ENCODE measurements at regions not wholly inside any gene's neighbourhood (a gene's known extent, or its start where the extent isn't known, plus 50 kb on each side); places are given as distances from the start of the nearest gene placed in this dataset.

DNA sequence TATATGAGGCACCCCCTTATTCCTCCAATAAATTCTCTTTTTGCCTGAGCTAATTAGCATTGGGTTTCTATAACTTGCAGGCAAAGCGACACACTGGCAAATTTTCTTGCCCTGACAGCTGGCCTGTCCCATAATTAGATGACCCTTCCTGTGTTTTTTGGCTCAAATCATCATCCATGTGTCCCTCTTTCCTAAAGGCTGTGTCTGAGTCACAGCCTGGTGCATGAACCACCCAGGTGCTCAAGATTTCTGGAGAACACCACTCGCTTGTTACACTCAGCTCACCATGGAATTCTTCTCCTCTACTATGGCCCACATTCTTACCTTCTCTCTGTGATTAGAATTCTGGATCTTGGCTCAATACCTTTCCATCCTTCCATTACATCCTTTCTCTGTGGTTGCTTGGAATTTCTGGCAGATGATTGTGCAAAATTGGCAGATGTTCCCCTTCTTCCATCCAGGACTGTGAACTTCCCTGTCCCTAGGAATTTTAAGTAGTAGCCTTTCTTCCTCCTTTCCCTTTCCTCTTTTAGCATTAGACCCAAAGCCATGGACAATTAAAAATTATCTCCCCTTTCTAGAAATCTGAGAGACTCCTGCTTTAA is 116.0 kb upstream of the ANKRD1 start:
- no peak for DNase-seq (ENCODE audit: low read depth in 2 of 2)

DNA sequence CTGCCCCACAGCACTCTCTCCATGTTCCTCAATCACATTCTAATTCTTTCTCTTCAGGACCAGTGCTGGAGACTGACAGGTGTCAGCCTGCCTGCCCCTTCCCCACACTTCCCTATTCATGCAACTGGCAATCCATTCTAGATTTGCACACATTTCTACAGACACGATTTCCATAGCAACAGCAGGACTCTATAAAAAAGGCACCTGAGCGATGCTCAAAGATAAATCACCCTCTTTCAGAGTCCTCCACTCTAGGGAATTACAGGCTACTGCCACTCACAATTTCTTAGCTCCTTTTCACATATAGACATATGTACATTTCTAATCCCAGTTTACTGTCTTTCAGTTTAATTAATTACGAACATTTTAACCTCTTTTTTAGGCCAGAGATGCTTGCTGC is 118.1 kb upstream of the ANKRD1 start:
- no peak for DNase-seq (ENCODE audit: low read depth in 2 of 2)

DNA sequence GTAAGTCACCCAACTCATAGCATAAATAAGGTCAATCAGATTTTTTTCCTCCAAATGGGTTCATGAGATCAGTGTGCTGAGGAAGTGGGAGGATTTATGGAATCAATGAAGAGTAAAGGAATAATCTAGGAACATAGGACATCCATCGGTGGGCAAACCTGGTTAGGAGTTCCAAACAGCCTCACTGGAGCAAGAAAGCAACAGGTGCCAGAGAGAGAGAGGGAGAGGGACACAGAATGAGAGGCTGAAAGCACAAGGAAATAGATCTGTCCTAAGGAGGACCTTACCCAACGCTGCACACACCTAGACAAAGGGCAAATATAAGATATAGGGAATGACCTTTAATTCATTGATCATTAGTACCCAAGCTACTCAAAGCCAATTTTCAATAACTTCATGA is 119.5 kb upstream of the ANKRD1 start:
- no peak for DNase-seq (ENCODE audit: low read depth in 2 of 2)

DNA sequence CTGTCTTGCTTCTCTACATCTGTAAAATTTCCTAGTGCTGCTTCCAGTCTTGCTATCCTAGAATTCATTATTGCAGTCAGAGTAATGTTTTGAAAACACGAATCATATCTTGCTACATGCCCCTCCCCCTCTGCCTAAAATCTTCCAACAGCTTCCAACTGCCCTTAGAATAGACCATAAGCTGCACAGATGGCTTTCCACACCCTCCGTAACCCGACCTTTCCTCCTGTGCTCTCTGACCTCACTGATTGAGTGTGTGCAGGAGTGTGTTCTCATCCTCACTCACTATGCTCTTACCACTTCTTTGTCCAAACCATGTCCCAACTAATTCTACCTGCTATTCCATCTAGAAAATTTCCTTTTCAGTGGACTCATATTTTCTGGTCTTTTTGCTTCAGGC is 121.2 kb upstream of the ANKRD1 start:
- no peak for DNase-seq (ENCODE audit: low read depth in 2 of 2)

DNA sequence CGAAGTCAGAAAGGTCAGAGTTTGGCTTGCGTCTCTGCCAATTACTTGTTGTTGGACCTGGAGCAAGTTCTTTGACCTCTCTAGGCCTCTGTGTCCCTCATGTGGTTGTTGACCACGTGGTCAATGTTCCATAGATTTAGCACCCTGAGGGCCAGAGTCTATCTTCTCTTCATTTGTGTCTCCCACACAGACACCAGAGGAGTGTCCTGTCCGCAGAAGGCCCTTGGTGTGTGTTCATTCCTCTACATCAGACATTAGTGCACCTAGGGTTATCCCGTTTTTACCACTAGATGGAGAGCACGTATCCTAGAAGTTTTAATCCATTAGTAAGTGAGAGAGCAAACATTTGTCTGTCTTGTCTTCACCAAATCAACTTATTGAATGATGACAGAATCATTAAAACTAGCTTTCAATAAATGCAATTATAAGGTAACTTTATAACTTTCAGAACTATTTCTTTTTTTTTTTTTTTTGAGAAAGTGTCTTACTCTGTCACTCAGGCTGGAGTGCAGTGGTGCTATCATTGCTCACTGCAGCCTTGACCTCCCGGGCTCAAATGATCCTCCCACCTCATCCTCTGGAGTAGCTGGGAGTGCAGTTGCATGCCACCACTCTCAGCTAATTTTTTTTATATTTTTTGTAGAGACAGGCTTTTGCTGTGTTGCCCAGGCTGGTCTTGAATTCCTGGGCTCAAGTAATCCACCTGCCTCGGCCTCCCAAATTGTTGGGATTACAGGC is 122.5 kb upstream of the ANKRD1 start:
- no peak for DNase-seq (ENCODE audit: low read depth in 2 of 2)

DNA sequence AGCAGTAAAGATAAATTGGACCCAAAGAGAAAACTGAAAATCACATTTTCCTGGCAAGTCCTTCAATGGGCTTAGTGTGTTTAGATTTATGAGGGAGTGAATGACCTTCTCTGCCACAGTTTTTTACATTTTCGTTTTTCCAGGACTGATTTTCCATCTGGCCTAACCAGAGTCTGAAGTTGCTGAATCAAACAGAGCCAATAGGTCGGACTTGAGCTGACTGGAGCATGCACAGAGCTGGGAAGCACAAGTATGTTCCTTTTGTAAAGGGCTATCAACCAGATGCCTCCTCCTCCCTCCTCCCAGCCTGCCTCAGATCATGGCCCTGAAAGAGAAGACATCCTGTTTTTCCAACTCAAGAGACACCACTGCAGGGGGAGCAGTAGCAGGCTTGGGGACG is 126.0 kb upstream of the ANKRD1 start:
- no peak for DNase-seq (ENCODE audit: low read depth in 2 of 2)

DNA sequence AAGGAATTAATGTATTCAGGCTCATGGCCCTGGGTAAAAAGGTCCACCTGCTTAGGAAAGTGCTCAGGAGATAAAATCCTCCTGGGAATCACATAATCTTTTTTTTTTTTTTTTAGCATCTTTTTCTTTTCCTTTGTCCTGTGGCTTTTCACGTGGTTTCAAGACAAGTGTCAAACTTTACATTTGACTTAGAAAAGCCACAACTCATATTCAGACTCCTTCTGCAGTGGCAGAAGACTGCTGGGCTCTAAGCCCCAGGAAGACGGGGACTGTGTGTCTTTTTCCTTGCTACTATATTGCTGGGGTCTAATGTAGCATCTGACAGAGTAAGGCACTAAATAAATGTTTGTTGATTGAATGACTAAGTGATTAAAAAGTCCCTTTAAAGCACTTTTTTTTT is 127.5 kb upstream of the ANKRD1 start:
- no peak for DNase-seq (ENCODE audit: low read depth in 2 of 2)

DNA sequence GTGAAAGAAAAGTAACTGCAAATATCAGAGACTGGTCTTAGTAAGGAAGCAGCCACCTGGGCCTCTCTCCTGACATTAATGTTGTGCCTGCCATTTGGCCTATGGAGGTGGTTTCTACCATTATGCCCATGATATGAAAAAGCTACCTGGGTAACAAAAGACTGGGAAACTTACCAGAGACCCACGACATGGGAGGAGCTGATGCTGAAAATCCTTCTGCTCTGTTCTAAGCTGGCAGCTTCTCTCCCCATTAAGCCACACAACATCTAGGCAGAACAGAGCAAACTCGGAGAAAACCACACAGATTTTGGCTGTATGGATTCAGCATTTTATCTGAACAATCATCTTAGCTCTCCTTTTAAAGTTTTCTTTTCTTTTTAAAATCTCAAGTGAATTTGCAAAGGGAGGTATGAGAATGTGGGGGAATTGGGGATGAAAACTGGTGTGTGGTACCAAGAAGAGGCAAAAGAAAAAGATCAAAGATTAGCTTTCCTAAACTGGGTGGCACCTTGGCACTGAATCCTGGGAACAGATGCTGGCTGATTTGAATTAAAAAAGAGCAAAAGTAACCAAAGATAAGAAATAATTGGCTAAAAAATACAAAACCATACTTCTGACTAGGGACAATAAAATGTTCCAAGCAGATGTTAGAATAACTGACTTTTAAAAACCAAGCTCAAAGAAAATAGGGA is 128.6 kb upstream of the ANKRD1 start:
- DNase-seq (ENCODE audit: low read depth in 2 of 2), result no peak

DNA sequence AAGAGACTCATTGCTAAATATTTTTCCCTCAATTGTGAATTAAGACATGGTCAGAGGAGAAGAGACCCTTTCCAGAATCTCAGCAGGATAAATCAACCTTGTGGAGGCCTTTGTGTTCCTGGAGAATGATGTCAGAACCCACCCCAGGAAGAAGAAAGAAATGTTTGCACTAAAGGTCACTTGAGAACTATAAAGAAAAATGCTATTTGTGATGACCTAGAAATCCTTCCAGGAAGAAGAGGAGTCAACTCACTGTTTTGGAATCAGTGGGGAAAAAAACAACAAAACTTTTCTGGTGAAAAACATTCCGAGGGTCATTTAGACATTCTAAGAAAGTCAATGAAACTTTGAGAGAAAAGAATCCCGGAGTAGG is 129.1 kb upstream of the ANKRD1 start:
- DNase-seq (ENCODE audit: low read depth in 2 of 2), result no peak

DNA sequence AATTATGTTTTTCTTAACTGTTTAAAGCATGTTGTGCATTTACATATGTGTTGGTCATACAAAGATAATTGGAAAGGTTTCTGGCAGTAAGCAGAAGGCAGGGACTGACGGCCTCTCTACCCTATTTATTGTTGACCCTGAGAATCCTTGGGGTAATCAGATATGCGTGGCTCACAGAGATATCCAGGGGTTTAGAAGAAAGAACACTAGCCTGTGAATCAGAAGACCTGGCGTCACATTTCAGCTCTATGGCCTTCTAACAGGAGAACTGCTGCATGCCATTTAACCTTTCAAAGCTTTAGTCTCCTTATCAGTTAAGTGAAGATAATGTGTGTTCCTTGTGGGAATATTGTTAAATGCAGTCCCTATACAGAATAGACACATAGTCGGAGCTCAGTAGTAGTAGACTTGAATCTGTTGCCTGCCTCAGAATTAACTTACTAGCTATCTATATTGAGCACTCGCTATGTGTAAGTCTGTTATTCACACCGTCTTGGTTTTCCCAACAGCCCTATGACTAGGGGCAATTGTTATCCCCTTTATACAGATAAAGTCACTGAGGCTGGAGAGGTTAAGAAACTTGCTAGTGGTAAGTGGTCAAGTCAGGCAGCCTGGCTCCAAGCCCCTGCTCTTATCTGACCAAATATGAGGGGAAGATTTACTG is 129.6 kb upstream of the ANKRD1 start:
- DNase-seq (ENCODE audit: low read depth in 2 of 2), result no peak

DNA sequence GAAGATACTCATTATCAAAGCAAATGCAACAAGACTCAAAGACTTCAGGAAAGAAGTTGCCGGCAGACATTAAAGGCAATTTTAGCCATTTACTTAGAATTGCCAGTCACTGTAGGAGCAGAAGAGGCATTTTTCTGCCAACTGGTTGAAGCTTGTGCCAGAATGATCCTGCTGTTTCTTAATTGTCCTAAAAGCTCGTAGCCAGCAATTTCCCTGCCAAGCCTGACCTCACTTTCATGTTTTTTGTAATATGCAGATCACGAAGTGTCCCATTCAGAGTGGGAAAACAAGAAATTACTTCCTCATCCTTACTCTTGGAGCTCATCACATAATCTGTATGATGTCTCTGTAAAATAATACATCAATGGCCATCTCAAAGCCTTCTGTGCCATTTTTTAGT is 130.9 kb upstream of the ANKRD1 start:
- DNase-seq (ENCODE audit: low read depth in 2 of 2), result no peak

DNA sequence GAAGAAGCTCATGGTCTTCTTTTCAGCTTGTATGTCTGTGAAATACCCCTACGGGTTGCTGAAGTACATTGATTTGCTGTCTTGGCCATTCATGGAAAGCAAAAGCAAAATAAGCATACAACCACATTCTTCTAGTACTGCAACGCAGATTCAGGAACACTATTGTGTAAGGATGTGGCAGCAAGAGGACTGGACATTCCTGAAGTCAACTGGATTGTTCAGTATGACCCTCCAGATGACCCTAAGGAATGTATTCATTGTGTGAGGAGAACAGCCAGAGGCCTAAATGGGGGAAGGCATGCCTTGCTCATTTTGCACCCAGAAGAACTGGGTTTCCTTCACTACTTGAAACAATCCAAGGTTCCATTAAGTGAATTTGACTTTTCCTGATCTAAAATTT is 133.4 kb upstream of the ANKRD1 start:
- DNase-seq (ENCODE audit: low read depth in 2 of 2), result no peak

DNA sequence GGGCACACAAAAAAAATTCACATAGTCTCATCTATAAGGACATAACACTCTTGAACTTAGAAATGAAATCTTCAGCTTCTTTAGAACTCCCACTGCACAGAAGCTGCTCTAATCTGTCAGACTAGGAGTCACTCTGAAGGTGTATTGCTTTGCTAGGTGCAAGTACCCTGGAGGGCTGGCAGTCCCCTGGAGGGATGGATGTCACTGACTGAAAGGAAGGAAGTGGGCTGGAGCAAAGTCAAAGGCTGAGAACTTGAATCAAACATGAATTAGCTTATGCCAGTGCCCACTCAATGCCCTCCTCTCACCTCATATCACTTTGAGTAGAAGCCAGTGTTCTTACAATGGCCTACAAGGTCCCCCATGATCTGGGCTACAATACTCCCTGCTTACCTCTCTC is 140.3 kb upstream of the ANKRD1 start:
- DNase-seq (ENCODE audit: low read depth in 2 of 2), result no peak

DNA sequence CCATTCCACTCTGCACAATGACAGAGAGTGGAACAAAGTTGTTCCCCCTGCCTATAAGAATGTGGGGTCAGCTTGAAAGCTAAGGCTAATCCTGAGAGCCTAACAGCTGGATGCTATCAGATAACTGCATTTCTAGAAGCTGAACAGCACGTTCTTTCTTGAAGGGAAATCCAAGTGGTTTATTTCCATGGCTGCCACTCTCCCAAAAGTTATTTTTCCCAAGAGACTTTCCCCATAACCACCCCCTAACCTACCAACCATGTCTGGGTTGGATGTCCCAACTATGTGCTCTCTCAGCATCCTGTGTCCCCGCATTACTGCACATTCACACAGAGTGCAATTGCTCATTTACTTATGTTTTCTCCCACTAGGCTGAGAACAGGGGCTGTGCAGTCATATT is 140.7 kb upstream of the ANKRD1 start:
- no peak for DNase-seq (ENCODE audit: low read depth in 2 of 2)

DNA sequence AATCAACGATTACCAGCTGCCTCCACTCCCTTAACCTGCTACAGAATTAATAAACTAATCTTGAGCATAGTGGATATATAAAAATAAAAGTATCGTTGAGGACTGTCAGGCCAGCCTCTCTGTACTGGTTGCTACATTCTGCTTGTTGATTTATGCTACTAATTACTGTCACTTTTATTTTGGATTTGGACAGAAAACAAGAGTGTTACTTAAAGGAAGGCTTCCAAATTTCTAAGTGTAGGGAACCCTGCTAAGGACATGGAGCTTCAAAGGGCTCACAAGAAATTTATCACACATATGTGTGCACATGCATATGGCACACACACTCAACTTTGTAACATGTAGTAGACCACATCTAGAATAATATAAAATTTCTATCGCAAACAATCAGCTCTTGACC is 141.2 kb upstream of the ANKRD1 start:
- no peak for DNase-seq (ENCODE audit: low read depth in 2 of 2)

DNA sequence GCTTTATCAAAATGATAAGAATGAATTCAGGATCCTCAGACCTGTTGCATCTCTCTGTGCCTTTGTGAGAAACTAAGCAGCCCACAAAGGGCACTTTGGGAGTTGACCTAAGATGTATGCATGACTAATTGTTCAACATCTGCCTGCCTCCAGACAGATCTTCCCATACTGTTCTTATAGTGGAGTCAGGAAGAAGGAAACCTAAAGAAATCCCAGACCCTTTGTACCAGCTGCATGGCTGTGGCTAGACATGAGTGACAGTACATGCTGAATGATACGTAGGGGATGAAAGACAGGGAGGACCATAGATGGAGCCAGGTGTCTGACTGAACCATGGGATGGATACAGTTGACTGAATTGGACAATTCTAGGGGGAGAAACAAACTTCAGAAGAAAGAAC is 148.7 kb upstream of the PCGF5 start:
- no peak for DNase-seq (ENCODE audit: low read depth in 2 of 2)

DNA sequence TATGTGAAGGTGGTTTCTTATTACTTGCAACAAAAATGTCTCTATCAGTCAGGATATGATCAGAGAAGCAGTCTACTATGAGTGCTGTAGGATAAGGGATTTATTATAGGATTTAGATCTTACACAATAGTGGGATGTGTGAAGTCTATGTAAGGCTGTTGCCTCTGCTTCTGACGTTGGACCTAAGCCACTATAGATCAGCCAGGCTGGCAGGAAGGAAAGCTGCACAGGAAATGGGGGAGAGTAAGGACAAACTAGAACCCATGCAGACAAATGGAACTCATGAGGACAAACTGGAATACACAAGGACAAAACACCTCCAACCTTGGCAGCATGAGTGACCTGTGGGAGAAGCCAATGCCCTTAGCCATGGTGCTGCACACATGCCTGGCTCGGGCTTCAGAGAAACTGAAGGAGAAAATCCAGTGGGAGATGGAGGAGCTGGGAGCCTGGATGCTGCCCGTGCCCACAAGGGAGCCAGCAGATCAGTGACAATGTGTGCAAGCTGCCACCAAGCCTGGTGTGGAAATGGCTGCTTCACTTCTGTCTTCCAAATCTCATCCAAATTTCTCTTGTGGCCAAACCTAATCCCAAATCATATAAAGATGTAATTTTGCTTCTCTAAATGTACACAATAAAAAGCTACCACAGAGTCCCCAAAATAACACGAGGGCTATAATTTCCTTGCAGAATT is 147.0 kb upstream of the PCGF5 start:
- DNase-seq (ENCODE audit: low read depth in 2 of 2), result no peak

DNA sequence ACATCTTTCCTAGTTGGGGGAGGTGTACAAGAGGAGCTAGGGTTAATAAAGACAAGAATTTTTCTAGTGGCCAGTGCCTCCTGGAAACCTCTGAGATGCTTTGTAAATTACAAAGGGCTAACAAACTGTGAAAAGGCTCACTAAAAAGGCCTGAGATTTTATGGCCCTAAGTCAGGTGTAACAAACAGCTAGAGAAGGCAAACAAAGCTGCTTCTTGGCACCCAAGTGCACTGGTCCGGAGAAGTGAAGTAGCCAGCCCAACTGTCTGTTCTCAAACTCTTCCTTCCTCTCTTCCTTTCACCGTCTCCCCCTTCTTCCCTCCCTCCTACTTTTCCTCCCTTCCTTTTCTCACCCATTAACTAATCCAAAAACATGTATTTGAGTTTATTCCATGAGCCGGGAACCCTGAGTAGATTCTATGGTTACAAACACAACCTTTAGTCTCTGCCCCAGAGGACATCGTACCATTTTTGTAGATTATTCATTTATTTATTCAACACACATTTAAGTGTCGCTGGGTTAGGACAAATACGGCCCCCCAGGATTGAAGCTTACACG is 143.4 kb upstream of the PCGF5 start:
- DNase-seq (ENCODE audit: low read depth in 2 of 2), result no peak

DNA sequence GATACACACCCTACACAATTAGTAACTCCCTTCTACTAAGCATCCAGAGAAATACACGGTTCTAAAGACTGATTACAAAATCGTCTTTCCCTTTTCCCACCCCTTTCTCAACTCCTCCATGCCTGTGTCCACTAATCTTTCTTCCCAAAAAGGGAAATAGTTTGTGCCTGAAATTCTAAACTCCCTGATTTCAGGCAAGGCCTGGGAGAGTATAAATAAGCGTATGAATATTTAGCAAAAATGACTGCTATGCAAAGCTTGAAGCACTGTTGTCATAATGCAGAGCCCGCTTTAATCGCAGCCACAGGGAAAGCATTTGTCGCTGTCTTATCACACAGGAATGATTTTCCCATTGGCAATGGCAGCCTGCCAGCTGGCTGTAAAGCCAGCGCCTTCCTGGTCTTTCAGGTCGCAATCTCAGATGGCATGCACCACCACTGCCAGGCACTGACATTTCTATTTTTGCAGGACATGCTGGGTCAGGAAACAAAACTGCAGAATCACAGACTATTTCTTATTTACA is 142.9 kb upstream of the PCGF5 start:
- DNase-seq (ENCODE audit: low read depth in 2 of 2), result no peak

DNA sequence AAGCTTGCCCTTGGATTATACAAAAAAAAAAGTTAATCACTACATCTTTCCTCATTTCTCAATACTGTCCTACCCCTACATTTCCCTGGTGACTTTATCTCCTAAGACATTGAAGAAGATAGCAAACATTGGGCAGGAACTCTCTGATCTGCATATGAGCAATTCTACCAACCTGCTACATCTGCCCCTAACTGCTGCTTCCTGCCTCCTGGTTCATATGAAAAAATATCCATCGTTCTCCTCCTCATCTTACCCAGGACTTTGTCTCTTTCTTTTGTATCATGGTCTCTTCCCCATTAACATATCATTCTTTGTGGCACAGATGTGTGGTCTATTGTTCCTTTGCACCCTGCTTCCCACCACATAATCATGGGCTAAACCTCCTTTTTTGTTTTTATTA is 139.7 kb upstream of the PCGF5 start:
- DNase-seq (ENCODE audit: low read depth in 2 of 2), result no peak

DNA sequence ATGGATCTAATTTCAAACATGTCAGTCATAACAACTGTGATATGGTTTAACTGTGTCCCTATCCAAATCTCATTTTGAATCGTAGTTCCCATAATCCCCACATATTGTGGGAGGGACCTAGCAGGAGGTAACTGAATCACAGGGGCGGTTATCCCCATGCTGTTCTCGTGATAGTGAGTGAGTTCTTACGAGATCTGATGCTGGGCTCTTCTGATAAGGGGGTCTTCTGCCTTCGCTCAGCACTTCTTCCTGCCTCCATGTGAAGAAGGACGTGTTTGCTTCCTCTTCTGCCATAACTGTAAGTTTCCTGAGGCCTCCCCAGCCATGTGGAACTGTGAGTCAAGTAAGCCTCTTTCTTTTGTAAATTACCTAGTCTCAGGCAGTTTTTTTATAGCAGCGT is 138.0 kb upstream of the PCGF5 start:
- DNase-seq (ENCODE audit: low read depth in 2 of 2), result no peak

Measured in stimulated activated CD4-positive, alpha-beta T cell treated with anti-CD3 and anti-CD28 coated beads, Interleukin-12 subunit alpha, Interleukin-12 subunit beta, amount 100 ng/mL, for 24 hours (primary cell).